SK-N-SH treated with all-trans-retinoic acid at 6 μM for 48 hours (cell line): ENCODE measurements at regions not wholly inside any gene's neighbourhood (a gene's known extent, or its start where the extent isn't known, plus 50 kb on each side); places are given as distances from the start of the nearest gene placed in this dataset.

Experiments used
- ARNTL ChIP-seq: fragments of 450-650 bp; formaldehyde crosslinking; IDR thresholded peaks from 2 replicates; pipeline ENCODE4 v1.5.0; 2020; ENCODE audit warnings: low read depth, mild to moderate bottlenecking, moderate library complexity, borderline replicate concordance
- CREB5 ChIP-seq: fragments of 250-450 bp; sonication (Bioruptor Pico); IDR thresholded peaks from 2 replicates; pipeline ENCODE4 v1.5.1; 2020; ENCODE audit warnings: low read depth, mild to moderate bottlenecking, moderate library complexity
- CSRNP3 ChIP-seq: fragments of 250-450 bp; sonication (Bioruptor Pico); IDR thresholded peaks from 2 replicates; pipeline ENCODE4 v1.5.1; 2021; ENCODE audit warnings: mild to moderate bottlenecking, moderate library complexity
- ESRRG ChIP-seq: fragments of 250-450 bp; sonication (Bioruptor Pico); IDR thresholded peaks from 2 replicates; pipeline ENCODE4 v1.6.1; 2021; ENCODE audit warnings: mild to moderate bottlenecking
- ISL1 ChIP-seq: fragments of 250-450 bp; sonication (Bioruptor Pico); IDR thresholded peaks from 2 replicates; pipeline ENCODE4 v2.1.2; 2022; ENCODE audit warnings: mild to moderate bottlenecking, moderate library complexity
- PATZ1 ChIP-seq: fragments of 250-450 bp; sonication (Bioruptor Pico); IDR thresholded peaks from 2 replicates; pipeline ENCODE4 v1.8.0; 2020; ENCODE audit warnings: mild to moderate bottlenecking, moderate library complexity, borderline replicate concordance
- SNAI2 ChIP-seq: fragments of 250-450 bp; sonication (Bioruptor Pico); IDR thresholded peaks from 2 replicates; pipeline ENCODE4 v1.5.0; 2020; ENCODE audit warnings: mild to moderate bottlenecking, moderate library complexity
- TSHZ2 ChIP-seq: fragments of 250-450 bp; sonication (Bioruptor Pico); IDR thresholded peaks from 2 replicates; pipeline ENCODE4 v1.5.0; 2020; ENCODE audit warnings: mild to moderate bottlenecking, moderate library complexity
- ZFP30 ChIP-seq: fragments of 450-650 bp; formaldehyde crosslinking; IDR thresholded peaks from 2 replicates; pipeline ENCODE4 v1.5.0; 2022; ENCODE audit warnings: mild to moderate bottlenecking, moderate library complexity

GRCh38 chr9:28888806-28889205, 1315.5 kb upstream of the C9orf72 start:
- no peak for TF ChIP-seq CSRNP3 (CRISPR knock-in tag)
- TF ChIP-seq PATZ1: no peak
- TF ChIP-seq ZFP30: no peak
- no peak for TF ChIP-seq ARNTL (CRISPR knock-in tag)
- no peak for TF ChIP-seq ESRRG
- TF ChIP-seq TSHZ2 (CRISPR knock-in tag): no peak
- TF ChIP-seq CREB5 (CRISPR knock-in tag): no peak
- TF ChIP-seq SNAI2 (CRISPR knock-in tag): no peak
- TF ChIP-seq ISL1 (CRISPR knock-in tag): no peak
